Retinal pigment epithelial cell (primary cell): ENCODE measurements at regions not wholly inside any gene's neighbourhood (a gene's known extent, or its start where the extent isn't known, plus 50 kb on each side); places are given as distances from the start of the nearest gene placed in this dataset.
"Not testable (repeated sequence)": the region's sequence is repeated elsewhere in the genome, so short reads cannot be mapped to it uniquely, and the experiment has no call there.

Source experiments
- DNase-seq: peaks from one replicate; pipeline ENCODE4 v3.0.0-alpha.2; 2010; ENCODE audit warnings: low read depth
- H3K4me3 ChIP-seq: 2 replicates; pipeline ENCODE4 v1.5.1; 2011; ENCODE audit warnings: mild to moderate bottlenecking, low read length, control low read depth, moderate library complexity
- TF ChIP-seq, protein P1 (sequence below): conservative IDR thresholded peaks from 2 replicates; pipeline ENCODE4 v1.5.1; 2011; ENCODE audit warnings: low read depth, low read length, control low read depth, inconsistent platforms

DNA sequence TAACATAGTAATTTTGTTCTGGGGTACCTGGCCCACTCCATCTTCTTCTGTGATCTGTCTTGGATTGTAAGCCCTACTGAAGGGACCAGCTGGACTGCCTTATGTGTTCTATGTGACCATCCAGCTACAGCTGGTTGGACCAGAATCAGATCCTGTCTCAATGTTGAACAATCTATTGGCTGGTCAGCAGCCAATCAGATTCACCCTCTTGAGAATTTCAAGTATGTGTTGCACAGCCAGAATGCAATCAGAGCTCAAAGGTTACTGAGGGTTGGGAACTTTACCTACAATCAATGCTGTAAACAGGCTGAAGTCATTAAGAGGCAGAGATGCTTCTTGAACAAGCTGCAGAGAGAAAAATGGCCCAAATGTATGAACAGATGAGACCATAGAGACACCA lies 61.9 kb downstream of the KCNC4 start:
- TF ChIP-seq, protein P1, sequence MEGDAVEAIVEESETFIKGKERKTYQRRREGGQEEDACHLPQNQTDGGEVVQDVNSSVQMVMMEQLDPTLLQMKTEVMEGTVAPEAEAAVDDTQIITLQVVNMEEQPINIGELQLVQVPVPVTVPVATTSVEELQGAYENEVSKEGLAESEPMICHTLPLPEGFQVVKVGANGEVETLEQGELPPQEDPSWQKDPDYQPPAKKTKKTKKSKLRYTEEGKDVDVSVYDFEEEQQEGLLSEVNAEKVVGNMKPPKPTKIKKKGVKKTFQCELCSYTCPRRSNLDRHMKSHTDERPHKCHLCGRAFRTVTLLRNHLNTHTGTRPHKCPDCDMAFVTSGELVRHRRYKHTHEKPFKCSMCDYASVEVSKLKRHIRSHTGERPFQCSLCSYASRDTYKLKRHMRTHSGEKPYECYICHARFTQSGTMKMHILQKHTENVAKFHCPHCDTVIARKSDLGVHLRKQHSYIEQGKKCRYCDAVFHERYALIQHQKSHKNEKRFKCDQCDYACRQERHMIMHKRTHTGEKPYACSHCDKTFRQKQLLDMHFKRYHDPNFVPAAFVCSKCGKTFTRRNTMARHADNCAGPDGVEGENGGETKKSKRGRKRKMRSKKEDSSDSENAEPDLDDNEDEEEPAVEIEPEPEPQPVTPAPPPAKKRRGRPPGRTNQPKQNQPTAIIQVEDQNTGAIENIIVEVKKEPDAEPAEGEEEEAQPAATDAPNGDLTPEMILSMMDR, result no peak
- DNase-seq, result no peak
- H3K4me3 ChIP-seq, result no peak overlapping the region

DNA sequence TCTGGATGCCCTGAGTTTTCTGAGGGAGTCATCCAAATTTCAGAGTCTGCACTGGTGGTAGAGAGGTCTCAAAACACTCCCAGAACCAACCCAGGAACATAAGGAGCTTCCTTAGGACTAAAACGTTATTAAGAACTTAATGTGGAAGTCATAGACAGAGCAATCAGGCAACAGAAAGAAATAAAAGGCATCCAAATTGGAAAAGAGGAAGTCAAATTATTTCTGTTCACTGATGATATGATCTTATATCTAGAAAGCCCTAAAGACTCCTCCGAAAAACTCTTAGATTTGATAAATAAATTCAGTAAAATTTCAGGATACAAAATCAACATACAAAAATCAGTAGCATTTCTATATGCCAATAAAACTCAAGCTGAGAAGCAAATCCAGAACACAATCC lies 63.7 kb downstream of the KCNC4 start:
- H3K4me3 ChIP-seq, DNase-seq: not testable (repeated sequence)

DNA sequence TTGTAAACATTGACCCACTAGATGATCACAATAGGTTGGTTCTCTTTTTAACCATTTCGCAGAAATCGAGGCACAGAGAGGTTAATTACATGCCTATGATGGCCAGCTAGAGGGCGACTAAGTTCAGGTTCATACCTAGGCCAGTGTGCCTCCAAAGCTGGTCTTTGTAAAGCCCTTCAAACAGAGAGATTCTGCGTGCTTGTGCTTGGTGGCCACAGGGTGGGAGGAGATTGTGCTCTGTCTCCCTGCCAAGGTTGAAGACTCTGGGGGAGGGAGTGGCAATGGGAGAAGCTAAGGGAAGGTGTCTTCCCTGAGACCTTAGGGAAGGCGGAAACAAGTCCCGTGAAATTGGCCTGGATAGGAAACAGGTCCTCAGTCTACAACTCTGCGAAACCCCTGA lies 59.1 kb upstream of the RBM15 start:
- H3K4me3 ChIP-seq, result no peak overlapping the region
- TF ChIP-seq, protein P1, result no peak
- no peak for DNase-seq

DNA sequence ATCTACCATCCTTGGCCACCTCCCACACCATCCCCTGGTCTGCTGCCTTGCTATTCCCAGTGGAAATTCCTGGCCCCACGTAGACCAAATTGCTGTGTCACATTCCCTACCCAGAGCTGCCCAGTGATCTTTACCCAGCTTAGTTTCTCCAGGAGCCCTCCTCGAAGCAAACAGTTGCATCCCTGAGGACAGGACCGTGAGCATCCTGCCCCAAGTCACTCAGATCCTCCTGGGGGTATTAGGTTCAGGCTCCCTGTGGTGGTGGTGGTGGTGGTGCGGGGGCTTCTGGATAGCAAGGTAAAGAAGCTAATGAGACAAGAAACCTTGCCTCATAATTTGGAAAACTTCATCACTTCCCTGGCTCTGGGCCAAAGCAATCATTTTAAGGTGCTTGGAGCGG lies 58.4 kb upstream of the RBM15 start:
- DNase-seq, result no peak
- no peak overlapping the region for H3K4me3 ChIP-seq
- TF ChIP-seq, protein P1, result no peak

DNA sequence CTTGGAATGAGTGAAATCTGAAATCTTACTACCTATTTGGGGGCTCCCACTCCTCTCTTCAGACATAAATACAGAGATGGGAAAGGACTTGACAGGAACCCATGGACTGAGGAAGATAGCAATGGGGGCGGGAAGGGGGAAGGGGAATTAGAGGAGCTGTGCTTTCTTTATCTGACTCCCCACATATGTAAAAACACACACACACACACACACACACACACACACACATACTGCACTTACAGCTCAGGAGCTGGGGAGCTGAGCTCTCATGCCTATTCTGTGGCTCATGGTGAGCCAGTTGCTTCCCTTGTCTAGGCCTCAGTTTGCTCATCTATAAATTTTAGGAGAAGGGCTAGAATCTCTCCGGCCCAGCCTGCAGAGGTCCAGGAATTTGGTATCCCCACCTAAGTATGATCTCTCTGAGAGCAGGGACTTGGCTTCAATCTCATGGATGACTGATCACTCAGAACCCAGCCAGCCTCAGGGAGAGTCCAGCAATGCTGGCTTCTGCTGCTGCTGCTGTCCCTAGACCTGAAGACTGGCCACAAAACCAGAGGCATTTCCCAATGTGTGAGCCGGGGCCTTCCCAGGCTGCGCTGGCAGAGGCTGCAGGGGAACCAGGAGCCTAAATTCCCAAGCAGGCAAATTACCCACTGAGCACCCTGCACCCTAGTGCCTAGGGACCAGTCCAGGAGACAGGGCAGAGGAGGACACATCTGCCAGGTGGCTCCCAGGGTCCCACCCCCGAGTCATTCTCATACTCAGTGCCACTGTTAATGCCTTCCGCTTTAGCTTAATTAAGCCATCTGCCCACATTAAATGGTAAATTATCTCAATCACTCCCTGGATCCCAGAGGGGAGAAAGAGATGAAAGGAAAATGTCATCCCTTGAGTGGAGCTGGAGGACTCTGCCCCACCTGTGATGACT lies 57.5 kb upstream of the RBM15 start:
- no peak for DNase-seq
- TF ChIP-seq, protein P1, result no peak
- no peak overlapping the region for H3K4me3 ChIP-seq

DNA sequence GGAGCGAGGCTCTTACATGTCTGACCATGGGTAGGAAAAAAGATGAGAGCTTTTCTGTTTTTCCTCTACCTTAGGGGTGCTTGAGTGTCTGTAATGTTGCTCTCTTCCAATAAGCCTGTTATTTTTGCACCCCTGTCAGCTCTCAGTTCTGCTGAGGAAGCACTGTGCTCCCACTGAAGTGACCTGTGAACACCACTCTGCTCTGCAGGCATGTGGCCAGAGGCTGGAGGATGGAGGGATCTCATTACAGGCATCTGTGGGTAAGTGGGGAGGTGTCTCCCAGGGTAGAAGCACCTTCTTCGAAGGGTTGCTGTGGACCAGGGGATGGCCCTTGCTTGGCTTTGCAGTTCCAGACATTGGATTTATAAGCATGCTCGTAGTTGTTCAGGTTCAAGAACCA lies 56.8 kb upstream of the RBM15 start:
- no peak overlapping the region for H3K4me3 ChIP-seq
- TF ChIP-seq, protein P1, result no peak
- DNase-seq, result no peak

DNA sequence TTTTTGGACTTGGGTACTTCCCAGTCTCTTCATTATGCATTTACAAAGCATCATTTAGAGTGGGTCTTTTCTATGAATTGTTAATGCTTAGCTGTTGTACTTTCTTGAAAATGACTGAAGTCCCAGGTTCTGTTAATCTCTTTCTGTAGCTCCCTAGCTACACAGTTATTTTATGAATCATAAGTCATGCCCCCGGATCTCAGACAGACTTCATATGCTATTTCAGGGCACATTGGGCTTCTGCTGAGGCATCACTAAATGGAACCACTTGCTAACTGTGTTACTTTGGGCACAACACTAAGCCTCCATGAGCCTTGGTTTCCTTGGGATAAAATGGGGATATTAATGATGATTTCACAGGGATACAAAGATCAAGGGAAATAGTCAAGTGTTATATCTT lies 55.5 kb upstream of the RBM15 start:
- DNase-seq, result peak; percentile 49
- TF ChIP-seq, protein P1, result no peak
- no peak overlapping the region for H3K4me3 ChIP-seq
